ENCODE measurements at regions not wholly inside any gene's neighbourhood (a gene's known extent, or its start where the extent isn't known, plus 50 kb on each side); places are given as distances from the start of the nearest gene placed in this dataset.
"Not testable (repeated sequence)": the region's sequence is repeated elsewhere in the genome, so short reads cannot be mapped to it uniquely, and the experiment has no call there.

GRCh38 chr9:86636038-86636437 lies 281.8 kb upstream of the TUT7 start:
- Histone ChIP-seq H3K9ac (no peak overlapping the region), H3K9me3 (replicated peaks in 1 of 11) (peaks cover 0 to 5% (median 0%) of the 10 kb centered on the region in 11 experiments; a peak in 1 of 22 replicates), H3K4me3 (no peak overlapping the region), H3K4me2 (no peak overlapping the region), H3K27ac (no peak overlapping the region), H3K4me1 (no peaks in the 10 kb centered on the region), H3K36me3 (no peaks in the 10 kb centered on the region), H3K27me3 (no peaks in the 10 kb centered on the region), H4K20me1 (no peaks in the 10 kb centered on the region)
- no peak for TF ChIP-seq Cebpa-rat (IDR thresholded peaks at IDR 0.05)

DNA sequence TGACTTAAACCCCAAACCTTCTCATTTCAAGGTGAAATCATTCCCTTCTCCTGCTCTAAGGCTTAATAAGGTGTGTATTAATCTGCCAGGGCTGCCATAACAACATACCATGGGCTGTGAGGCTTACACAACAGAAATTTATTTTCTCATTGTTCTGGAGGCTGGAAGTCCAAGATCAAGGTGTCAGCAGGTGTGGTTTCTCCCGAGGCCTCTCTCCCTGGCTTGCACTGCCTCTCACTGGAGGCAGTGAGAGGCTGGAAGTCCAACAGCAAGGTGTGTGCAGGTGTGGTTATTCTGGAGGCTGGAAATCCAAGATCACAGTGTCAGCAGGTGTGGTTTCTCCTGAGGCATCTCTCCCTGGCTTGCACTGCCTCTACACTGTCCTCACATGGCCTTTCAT lies 280.3 kb upstream of the TUT7 start:
- Histone ChIP-seq H3K4me2 (no peak overlapping the region), H3K4me3 (no peak overlapping the region), H3K9ac (no peak overlapping the region), H3K27me3 (no peaks in the 10 kb centered on the region), H3K27ac (no peak overlapping the region), H3K9me3 (replicated peaks in 1 of 11) (peaks cover 0 to 5% (median 0%) of the 10 kb centered on the region in 11 experiments; a peak in 1 of 22 replicates), H3K4me1 (no peaks in the 10 kb centered on the region), H3K36me3 (no peaks in the 10 kb centered on the region), H4K20me1 (no peaks in the 10 kb centered on the region)
- TF ChIP-seq Cebpa-rat (IDR thresholded peaks at IDR 0.05), result no peak

DNA sequence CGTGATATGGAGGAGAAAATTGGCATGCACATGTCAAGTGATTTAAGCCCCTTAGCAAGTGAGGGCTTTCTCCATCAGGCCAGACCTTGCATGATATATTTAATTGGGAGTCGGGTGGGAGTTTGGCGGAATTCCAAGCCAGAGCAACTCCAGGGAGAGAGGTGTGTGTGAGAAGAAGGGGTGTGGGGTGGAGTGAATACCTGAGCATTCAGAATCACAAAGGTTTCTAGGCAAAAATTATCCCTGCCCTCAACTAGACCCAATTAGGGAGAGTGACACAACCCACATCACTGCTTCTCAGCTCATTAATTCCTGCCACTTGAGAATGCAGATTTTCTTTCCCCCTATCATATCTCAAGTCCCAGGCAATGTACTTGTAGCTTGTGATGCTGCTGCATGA lies 279.7 kb upstream of the TUT7 start:
- Histone ChIP-seq H3K27ac (no peak overlapping the region), H3K27me3 (no peaks in the 10 kb centered on the region), H3K9me3 (replicated peaks in 1 of 11) (peaks cover 0 to 5% (median 0%) of the 10 kb centered on the region in 11 experiments; a peak in 1 of 22 replicates), H4K20me1 (no peaks in the 10 kb centered on the region), H3K4me1 (no peaks in the 10 kb centered on the region), H3K9ac (no peak overlapping the region), H3K4me2 (no peak overlapping the region), H3K4me3 (no peak overlapping the region), H3K36me3 (no peaks in the 10 kb centered on the region)
- TF ChIP-seq Cebpa-rat (IDR thresholded peaks at IDR 0.05), result no peak

DNA sequence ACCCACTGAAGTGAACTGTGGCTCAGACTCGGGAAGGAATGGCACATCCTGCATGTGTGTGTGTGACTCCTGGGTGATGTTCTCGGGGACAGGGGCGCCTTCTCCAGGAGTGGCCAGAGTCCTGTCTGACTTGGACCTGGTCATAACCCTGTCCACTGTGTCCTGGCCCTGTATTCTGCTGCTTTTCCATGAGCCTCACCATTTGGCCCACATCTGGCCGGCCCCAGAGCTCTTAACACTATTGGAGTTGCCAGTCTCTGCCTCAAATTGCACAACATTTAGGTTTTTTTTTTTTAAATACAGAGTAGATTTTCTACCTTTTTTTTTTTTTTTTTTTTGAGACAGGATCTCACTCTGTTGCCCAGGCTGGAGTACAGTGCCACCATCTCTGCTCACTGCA lies 278.3 kb upstream of the TUT7 start:
- no peak overlapping the region for H3K27ac ChIP-seq
- H3K36me3 ChIP-seq, result no peaks in the 10 kb centered on the region
- H3K4me1 ChIP-seq, result peaks cover 0 to 2% (median 0%) of the 10 kb centered on the region in 10 experiments; a peak in 6 of 20 replicates
- H3K9ac ChIP-seq, result no peak overlapping the region
- H4K20me1 ChIP-seq, result no peaks in the 10 kb centered on the region
- H3K4me2 ChIP-seq, result no peak overlapping the region
- H3K4me3 ChIP-seq, result no peak overlapping the region
- peaks cover 0 to 5% (median 0%) of the 10 kb centered on the region in 11 experiments; a peak in 1 of 22 replicates for H3K9me3 ChIP-seq (replicated peaks in 1 of 11)
- H3K27me3 ChIP-seq, result no peaks in the 10 kb centered on the region
- TF ChIP-seq Cebpa-rat (IDR thresholded peaks at IDR 0.05), result no peak

DNA sequence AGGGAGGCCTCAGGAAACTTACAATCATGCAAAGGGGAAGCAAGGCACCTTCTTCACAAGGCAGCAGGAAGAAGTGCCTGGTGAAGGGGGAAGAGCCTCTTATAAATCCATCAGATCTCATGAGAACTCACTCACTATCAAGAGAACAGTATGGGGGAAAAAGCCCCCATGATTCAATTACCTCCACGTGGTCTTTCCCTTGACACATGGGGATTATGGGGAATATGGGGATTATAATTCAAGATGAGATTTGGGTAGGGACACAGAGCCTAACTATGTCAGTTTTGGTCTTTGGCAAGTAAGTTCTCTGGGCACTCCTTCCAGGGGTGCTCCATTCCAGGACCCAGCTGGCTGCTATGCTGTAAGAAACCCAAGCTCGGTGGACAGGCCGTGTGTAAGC lies 275.3 kb upstream of the TUT7 start:
- Histone ChIP-seq H3K27ac (no peak overlapping the region), H3K4me1 (peaks cover 0 to 9% (median 0%) of the 10 kb centered on the region in 10 experiments; a peak in 6 of 20 replicates), H3K4me2 (no peak overlapping the region), H4K20me1 (no peaks in the 10 kb centered on the region), H3K9ac (no peak overlapping the region), H3K36me3 (no peaks in the 10 kb centered on the region), H3K27me3 (no peaks in the 10 kb centered on the region), H3K4me3 (no peak overlapping the region), H3K9me3 (replicated peaks in 1 of 11) (peaks cover 0 to 1% (median 0%) of the 10 kb centered on the region in 11 experiments; a peak in 1 of 22 replicates)
- TF ChIP-seq Cebpa-rat (IDR thresholded peaks at IDR 0.05), result no peak

GRCh38 chr9:86626802-86627201 lies 272.6 kb upstream of the TUT7 start:
- no peaks in the 10 kb centered on the region for H3K36me3 ChIP-seq
- H4K20me1 ChIP-seq, result no peaks in the 10 kb centered on the region
- H3K27ac ChIP-seq, result no peak overlapping the region
- H3K4me3 ChIP-seq, result no peak overlapping the region
- H3K27me3 ChIP-seq, result no peaks in the 10 kb centered on the region
- no peak for TF ChIP-seq Cebpa-rat (IDR thresholded peaks at IDR 0.05)
- no peaks in the 10 kb centered on the region for H3K9me3 ChIP-seq (replicated peaks in 1 of 11)
- H3K4me2 ChIP-seq, result peak overlapping the region in 1 of 11 experiments; percentile 41; a peak in 1 of 22 replicates
- peaks cover 0 to 9% (median 0%) of the 10 kb centered on the region in 10 experiments; a peak in 6 of 20 replicates for H3K4me1 ChIP-seq
- H3K9ac ChIP-seq, result no peak overlapping the region

- no peaks in the 10 kb centered on the region for H3K36me3 ChIP-seq
- no peak for TF ChIP-seq Cebpa-rat (IDR thresholded peaks at IDR 0.05)
These were observed 270.4 kb upstream of the TUT7 start for GRCh38 chr9:86624630-86625029.

DNA sequence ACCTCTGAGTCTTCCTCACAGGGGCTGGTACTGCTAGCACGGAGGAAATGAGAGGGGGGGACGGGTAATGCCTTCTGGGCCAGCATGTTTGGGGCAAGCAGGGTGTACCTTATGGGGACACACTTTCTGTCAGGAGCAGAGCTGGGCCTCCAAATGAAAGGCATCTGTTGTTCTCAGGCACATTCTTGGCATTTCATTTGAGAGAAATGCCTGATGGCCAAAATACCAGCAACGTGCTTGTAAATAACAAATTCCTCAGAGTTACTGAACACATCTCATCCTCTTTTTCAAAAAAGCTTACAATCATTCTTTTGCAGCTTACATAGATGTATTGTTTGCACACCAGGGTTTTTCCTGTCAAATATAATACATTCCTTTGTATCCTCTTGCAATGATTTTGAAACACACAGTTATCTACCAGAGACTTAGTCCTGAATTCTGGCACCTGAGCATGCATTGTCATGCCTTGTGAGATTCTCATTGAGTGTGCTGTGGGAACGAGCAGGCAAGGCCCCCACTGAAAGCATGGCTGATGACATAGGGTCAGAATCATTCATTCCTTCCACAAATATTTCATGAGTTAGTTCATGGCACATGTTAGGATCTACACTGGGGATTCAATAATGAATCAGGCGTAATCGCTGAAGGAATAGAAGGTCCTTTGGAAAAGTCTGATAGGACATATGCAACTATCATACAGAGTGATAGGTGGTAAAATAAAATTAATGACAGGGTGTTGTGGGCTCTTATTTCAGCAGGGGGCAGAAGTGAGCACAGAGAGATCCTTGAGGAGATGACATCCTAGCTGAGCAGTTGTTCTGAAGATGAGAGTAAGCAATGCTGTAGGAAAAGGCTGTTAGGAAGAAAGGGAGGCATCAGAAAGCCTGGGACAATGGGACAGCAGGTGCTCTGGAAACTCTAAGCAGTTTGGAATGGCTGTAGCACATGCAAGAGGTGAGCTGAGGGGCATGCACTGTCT lies 260.9 kb upstream of the TUT7 start:
- Histone ChIP-seq H3K4me1 (no peaks in the 10 kb centered on the region), H3K27ac (no peak overlapping the region), H4K20me1 (no peaks in the 10 kb centered on the region), H3K27me3 (no peaks in the 10 kb centered on the region), H3K4me2 (no peak overlapping the region), H3K4me3 (no peak overlapping the region), H3K9ac (no peak overlapping the region), H3K36me3 (no peaks in the 10 kb centered on the region), H3K9me3 (replicated peaks in 1 of 11) (no peaks in the 10 kb centered on the region)
- TF ChIP-seq Cebpa-rat (IDR thresholded peaks at IDR 0.05), result no peak

More at GRCh38 chr9:86624630-86625029, 270.4 kb upstream of the TUT7 start:
- Histone ChIP-seq H3K4me2 (no peak overlapping the region), H3K27me3 (no peaks in the 10 kb centered on the region), H3K27ac (no peak overlapping the region), H3K4me1 (peaks cover 0 to 9% (median 0%) of the 10 kb centered on the region in 10 experiments; a peak in 6 of 20 replicates), H4K20me1 (no peaks in the 10 kb centered on the region), H3K9me3 (replicated peaks in 1 of 11) (no peaks in the 10 kb centered on the region), H3K4me3 (no peak overlapping the region), H3K9ac (no peak overlapping the region)

DNA sequence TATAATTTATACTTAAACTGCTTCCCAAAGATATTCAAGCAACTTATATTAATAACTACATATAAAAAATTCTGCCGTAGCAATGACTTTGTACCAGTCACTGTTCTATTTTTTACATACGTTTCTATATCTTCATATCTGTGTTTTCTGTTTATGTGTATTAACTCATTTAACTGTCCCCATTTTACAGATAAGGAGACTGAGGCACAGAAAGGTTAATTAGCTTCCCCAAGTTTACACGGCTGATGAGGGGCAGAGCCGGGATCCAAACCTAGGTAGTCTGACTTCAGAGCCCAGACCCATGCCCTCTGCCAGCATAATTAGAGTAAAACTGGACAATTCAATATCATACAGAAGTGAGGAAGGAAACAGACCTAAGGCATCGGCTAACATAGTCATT lies 259.7 kb upstream of the TUT7 start:
- Histone ChIP-seq H3K27ac (no peak overlapping the region), H3K36me3 (no peaks in the 10 kb centered on the region), H4K20me1 (no peaks in the 10 kb centered on the region), H3K4me2 (no peak overlapping the region), H3K4me3 (no peak overlapping the region), H3K9ac (no peak overlapping the region), H3K27me3 (no peaks in the 10 kb centered on the region), H3K9me3 (replicated peaks in 1 of 11) (no peaks in the 10 kb centered on the region), H3K4me1 (no peaks in the 10 kb centered on the region)
- no peak for TF ChIP-seq Cebpa-rat (IDR thresholded peaks at IDR 0.05)

DNA sequence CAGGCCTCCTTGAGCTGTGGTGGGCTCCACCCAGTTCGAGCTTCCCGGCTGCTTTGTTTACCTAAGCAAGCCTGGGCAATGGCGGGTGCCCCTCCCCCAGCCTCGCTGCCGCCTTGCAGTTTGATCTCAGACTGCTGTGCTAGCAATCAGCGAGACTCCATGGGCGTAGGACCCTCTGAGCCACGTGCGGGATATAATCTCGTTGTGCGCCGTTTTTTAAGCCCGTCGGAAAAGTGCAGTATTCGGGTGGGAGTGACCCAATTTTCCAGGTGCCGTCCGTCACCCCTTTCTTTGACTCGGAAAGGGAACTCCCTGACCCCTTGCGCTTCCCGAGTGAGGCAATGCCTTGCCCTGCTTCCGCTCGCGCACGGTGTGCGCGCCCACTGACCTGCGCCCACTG lies 257.3 kb upstream of the TUT7 start:
- not testable (repeated sequence) for H3K9me3 ChIP-seq (replicated peaks in 1 of 11); H3K4me3 ChIP-seq; H3K36me3 ChIP-seq; H3K27me3 ChIP-seq; H3K4me1 ChIP-seq; H3K27ac ChIP-seq; H4K20me1 ChIP-seq; H3K9ac ChIP-seq; H3K4me2 ChIP-seq

All from BLaER1 treated with 17β-estradiol and CSF1 and Interleukin-3, amounts not matched to agents 10 nM and 100 nM (cell line).